Tibial nerve (tissue), 4 donors: ENCODE measurements at regions not wholly inside any gene's neighbourhood (a gene's known extent, or its start where the extent isn't known, plus 50 kb on each side); places are given as distances from the start of the nearest gene placed in this dataset.
"Not testable (repeated sequence)": the region's sequence is repeated elsewhere in the genome, so short reads cannot be mapped to it uniquely, and the experiment has no call there.

Source experiments
- DNase-seq, 2 donors: peaks; one replicate each; pipeline ENCODE4 v3.0.0-alpha.2; 2019; ENCODE audit warnings: low spot score in 2 of 2
- H3K27ac ChIP-seq, 4 donors: fragments of 200-600 bp; sonication (generic) in 3 of 4; one replicate each; pipeline ENCODE4 v1.5.1; 2017 to 2019; ENCODE audit warnings: mild to moderate bottlenecking in 1 of 4
- H3K27me3 ChIP-seq, 2 donors: fragments of 200-600 bp; sonication (generic) in 1 of 2; one replicate each; pipeline versions ENCODE4 v1.5.1 to v1.6.0; 2017 to 2019
- H3K36me3 ChIP-seq, 3 donors: fragments of 200-600 bp; sonication (generic); one replicate each; pipeline ENCODE4 v1.5.1; 2018 to 2019
- H3K4me1 ChIP-seq, 4 donors: fragments of 200-600 bp; sonication (generic) in 3 of 4; one replicate each; pipeline ENCODE4 v1.5.1; 2017 to 2019
- H3K4me3 ChIP-seq, 4 donors: fragments of 200-600 bp; sonication (generic) in 3 of 4; one replicate each; pipeline ENCODE4 v1.5.1; 2017 to 2019; ENCODE audit warnings: mild to moderate bottlenecking in 1 of 4, moderate library complexity in 1 of 4
- H3K9me3 ChIP-seq, 4 donors: fragments of 200-600 bp; sonication (generic) in 3 of 4; one replicate each; pipeline ENCODE4 v1.5.1; 2017 to 2019
- WGBS, 2 donors: methylation state at CpG; one replicate each; pipeline ENCODE4 v1.1.5; 2018; 5-methylcytosine and 5-hydroxymethylcytosine counted together
- TF ChIP-seq, protein P1 (sequence below), 5 experiments: fragments of 200-600 bp in 3 of 5; fragments of 450-650 bp in 2 of 5; sonication (generic) in 3 of 5; IDR thresholded peaks; one replicate each; pipeline ENCODE4 v1.5.1; 2016 to 2019; ENCODE audit warnings: antibody characterized with exemption in 5 of 5, mild to moderate bottlenecking in 3 of 5, moderate library complexity in 2 of 5

DNA sequence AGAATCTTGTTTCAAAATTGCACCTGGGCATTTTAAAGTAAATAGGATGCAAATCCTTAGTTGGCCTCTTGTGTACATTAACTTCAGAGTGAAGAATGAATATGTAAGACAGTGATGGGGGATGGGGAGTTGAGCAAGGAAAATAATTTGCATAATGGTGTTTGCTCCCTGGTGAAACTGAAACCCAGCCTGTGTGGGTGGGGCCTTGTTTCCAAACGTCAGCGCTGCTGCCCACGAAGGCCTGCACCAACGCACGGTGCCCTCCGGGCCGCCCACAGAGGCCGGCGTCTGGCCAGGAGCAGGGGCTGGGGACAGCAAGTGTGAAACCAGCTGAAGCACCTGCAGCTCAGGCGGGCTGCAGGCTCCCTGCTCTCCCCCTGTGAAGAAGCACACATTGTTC, 262.0 kb upstream of the PLGLB2 start:
- H3K27me3 ChIP-seq, H3K36me3 ChIP-seq, H3K9me3 ChIP-seq, H3K4me1 ChIP-seq: not testable (repeated sequence)
- DNase-seq, result peak in 1 of 2 donors; percentile 25
- Histone ChIP-seq H3K27ac (peak overlapping the region in 1 of 4 donors; percentile 85), H3K4me3 (peak overlapping the region in 1 of 4 donors; percentile 24)
- WGBS, 2 donors, result 0% methylated on average over 2 of the region's 10 CpGs; no CpG with 5 or more reads in 1 of the 2 donors

DNA sequence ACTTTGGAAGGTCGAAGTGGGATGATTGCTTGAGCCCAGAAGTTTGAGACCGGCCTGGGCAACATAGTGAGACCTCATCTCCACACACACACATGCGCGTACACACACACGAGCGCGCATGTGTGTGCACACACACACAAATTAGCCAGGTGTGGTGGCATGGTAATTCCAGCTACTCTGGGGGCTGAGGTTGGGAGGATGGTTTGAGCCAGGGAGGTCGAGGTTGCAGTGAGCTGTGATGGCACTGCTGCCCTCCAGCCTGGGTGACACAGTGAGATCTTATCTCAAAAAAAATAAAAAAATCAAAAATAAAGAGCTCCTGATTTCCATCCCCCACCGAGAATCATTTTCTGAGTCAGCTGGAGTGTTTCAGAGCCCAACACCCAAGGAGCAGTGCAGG, 261.5 kb upstream of the PLGLB2 start:
- not testable (repeated sequence) for DNase-seq, H3K36me3 ChIP-seq, H3K4me1 ChIP-seq, H3K9me3 ChIP-seq, H3K27me3 ChIP-seq
- WGBS, 2 donors, result 69 to 73% methylated on average over 7 to 8 of the region's 9 CpGs
- H3K4me3 ChIP-seq, result peak overlapping the region in 1 of 4 donors; percentile 24
- peak overlapping the region in 3 of 4 donors; percentile 41 to 85 (median 70) for H3K27ac ChIP-seq

DNA sequence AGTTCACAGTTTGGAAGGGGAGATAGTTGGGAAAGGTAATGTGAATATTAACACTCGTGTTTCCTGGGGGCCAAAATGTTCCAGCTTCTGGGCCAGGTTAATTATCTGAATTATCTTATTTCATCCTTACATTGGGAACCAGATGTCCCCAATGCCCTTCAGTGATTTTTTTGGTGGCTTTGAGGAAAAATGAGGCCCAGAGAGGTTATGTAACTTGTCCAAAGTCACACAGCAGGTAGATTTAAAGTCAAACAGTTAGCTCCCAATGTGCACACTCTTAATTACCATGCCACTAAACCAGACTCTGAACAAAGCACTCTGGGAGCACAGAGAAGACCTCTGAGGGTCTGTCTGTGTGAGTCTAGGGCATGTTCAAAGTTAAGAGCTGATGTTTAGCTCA, 259.9 kb upstream of the PLGLB2 start:
- not testable (repeated sequence) for DNase-seq, H3K4me3 ChIP-seq, H3K27ac ChIP-seq, H3K4me1 ChIP-seq, H3K9me3 ChIP-seq, H3K36me3 ChIP-seq, H3K27me3 ChIP-seq
- 96 to 100% methylated on average over 1 of the region's 1 CpG for WGBS, 2 donors

DNA sequence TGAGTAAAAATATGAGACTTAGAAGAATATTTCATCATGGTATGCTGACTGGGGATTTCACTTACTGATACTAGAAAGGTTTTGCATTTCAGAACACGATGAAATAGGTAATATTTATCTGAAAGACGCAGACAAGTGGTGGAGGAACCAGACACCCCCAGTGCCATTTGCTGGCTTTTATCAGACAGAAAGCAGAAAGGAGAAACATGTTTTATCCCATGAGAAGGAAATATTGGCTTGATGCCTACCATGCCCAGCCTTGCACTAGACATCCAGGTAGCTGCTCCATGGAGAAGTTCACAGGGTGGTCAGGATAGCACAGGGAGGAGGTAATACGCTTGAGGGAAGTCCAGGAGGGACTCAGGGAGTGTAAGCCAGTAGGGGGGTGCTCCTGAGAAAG, 258.9 kb upstream of the PLGLB2 start:
- H3K4me3 ChIP-seq, DNase-seq, H3K4me1 ChIP-seq, H3K36me3 ChIP-seq, H3K27ac ChIP-seq, H3K27me3 ChIP-seq, H3K9me3 ChIP-seq: not testable (repeated sequence)
- WGBS, 2 donors, result 97 to 100% methylated on average over 3 of the region's 3 CpGs

DNA sequence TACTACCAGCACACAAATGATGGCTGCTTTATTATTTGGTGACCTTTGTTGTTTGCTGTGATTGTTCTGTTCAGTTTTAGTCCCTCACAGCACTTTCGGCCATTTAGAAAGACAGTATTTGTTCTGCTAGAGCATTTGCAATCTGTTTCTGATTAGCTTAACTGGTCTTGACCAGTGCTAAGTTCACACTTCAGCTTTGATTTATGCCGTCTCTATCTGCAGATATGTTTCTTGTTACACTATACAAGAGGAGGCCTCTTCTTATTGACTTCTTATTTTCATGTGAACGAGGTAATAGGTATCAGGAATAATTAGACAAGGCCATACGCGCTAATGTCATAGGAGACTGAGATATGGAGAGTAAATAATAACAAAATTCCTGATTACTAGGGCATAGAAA, 253.0 kb upstream of the PLGLB2 start:
- H3K27ac ChIP-seq, result peak overlapping the region in 2 of 4 donors; percentile 16 to 23
- not testable (repeated sequence) for DNase-seq, H3K4me1 ChIP-seq, H3K36me3 ChIP-seq, H3K9me3 ChIP-seq, H3K27me3 ChIP-seq, H3K4me3 ChIP-seq
- WGBS, 2 donors, result 74 to 82% methylated on average over 5 of the region's 5 CpGs

DNA sequence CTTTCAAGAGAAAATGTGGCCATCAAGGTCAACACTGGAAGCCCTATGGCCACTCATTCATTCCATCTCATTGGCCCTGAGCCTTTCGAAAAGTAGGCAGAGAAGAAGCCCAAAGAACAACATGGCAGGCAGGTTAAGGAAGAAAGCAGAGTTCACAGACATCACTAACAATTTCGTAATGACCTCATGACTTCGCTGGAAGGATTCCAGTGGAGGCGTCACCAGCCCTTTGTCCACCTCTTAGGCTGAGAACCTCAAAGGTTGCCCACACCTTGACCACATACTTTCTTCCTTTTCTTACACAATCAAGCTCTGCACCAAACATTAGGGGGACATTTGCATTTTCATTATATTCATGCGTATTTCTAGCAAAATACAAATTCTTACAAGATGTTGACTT, 252.4 kb upstream of the PLGLB2 start:
- not testable (repeated sequence) for H3K36me3 ChIP-seq, DNase-seq, H3K9me3 ChIP-seq, H3K27me3 ChIP-seq, H3K4me3 ChIP-seq, H3K4me1 ChIP-seq
- peak overlapping the region in 2 of 4 donors; percentile 23 to 40 for H3K27ac ChIP-seq
- 90% methylated on average over 5 of the region's 5 CpGs for WGBS, 2 donors

DNA sequence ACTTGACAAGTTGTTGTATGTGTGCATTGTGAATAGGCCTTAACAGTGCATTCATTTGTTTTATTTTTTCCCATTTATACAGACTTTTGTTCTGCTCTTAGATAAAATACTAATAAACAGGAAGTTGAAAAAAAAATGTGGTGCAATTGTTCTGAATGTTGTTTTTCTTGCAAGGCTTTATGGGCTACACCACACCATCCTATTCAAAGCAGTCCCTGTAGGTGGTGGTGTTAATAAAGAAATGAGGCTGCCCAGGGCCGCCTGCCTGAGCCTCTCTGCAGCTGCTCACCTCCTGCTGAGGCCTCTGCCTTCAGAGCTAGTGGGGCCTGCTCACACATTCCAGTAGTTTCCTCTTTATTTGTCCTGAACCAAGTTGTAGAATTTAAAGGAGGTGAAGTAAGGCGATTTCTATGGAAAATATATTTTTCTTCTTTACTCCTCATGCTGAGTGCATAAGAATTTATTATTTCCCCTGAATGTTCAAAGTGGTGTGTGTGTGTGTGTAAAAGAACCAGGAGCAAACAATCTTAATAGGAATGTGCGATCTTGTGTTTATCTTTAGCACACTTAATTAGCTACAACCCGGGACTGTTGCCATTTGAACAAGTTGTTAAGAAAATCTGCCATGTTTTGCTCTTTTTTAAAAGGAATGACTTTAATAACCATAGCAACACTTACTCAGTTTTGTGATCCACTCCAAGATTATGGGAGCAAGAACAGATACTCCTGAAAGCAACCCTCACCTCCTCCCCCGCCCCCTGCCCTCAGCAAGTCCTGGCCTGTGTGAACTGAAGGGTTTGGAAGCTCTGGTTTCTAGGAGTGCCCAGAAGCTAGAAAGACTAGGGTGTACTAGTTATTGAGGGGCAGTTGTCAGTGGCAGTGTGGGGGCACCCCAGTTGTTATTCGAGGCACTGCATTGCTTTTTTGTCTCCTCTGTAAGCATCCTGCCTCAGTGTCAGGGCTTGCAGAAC, 251.6 kb upstream of the PLGLB2 start:
- not testable (repeated sequence) for H3K27me3 ChIP-seq, H3K36me3 ChIP-seq, H3K9me3 ChIP-seq, H3K4me3 ChIP-seq, H3K4me1 ChIP-seq, H3K27ac ChIP-seq, DNase-seq
- WGBS, 2 donors, result 25 to 43% methylated on average over 2 to 3 of the region's 6 CpGs
- TF ChIP-seq, protein P1, sequence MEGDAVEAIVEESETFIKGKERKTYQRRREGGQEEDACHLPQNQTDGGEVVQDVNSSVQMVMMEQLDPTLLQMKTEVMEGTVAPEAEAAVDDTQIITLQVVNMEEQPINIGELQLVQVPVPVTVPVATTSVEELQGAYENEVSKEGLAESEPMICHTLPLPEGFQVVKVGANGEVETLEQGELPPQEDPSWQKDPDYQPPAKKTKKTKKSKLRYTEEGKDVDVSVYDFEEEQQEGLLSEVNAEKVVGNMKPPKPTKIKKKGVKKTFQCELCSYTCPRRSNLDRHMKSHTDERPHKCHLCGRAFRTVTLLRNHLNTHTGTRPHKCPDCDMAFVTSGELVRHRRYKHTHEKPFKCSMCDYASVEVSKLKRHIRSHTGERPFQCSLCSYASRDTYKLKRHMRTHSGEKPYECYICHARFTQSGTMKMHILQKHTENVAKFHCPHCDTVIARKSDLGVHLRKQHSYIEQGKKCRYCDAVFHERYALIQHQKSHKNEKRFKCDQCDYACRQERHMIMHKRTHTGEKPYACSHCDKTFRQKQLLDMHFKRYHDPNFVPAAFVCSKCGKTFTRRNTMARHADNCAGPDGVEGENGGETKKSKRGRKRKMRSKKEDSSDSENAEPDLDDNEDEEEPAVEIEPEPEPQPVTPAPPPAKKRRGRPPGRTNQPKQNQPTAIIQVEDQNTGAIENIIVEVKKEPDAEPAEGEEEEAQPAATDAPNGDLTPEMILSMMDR (IDR thresholded peaks at IDR 0.05), result peak in 3 of 5 experiments; percentile 19 to 22 (median 22)

DNA sequence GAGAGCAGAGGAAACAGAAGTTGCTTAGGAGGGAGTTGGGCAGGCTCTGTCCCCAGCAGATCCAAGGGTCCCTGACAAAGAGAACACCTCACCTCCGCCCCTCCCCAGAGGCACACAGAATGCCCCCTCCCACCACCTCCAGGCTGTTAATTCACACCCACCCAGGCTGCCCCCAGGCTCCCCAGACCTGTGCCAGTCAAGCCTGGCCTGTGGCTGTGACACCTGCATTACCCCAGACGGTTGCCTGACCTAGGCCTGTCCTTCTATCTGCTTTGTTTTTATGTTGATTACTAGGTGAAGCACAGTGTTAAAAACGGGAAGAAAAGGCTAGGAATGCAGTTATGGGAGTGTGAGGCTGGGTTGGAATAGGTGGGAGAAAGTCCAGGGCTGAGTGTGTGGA, 250.8 kb upstream of the PLGLB2 start:
- 80 to 100% methylated on average over 1 of the region's 3 CpGs for WGBS, 2 donors
- not testable (repeated sequence) for DNase-seq, H3K27me3 ChIP-seq, H3K4me3 ChIP-seq, H3K9me3 ChIP-seq, H3K27ac ChIP-seq, H3K4me1 ChIP-seq, H3K36me3 ChIP-seq

DNA sequence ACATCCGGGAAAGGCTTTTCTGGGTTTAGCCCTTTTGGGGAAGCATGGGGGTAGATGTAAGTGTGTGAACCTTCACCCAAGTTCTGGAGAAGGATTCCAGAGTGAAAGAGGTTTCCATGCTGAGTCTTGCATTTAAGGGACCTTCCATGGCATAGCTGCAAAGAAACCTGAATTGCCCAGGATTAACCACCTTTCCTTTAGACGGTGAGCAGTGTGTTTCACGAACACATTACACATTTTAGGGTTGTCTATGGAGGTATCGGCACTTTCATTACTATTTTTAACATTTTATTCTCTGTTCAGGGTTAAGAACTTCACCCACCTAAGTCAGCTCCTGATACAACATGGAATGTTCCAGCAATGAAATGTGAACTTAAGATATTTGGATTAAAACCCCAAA, 250.2 kb upstream of the PLGLB2 start:
- H3K9me3 ChIP-seq, H3K27ac ChIP-seq, H3K27me3 ChIP-seq, H3K4me1 ChIP-seq, H3K36me3 ChIP-seq, H3K4me3 ChIP-seq, DNase-seq: not testable (repeated sequence)
- WGBS, 2 donors, result 82 to 90% methylated on average over 3 to 4 of the region's 4 CpGs

DNA sequence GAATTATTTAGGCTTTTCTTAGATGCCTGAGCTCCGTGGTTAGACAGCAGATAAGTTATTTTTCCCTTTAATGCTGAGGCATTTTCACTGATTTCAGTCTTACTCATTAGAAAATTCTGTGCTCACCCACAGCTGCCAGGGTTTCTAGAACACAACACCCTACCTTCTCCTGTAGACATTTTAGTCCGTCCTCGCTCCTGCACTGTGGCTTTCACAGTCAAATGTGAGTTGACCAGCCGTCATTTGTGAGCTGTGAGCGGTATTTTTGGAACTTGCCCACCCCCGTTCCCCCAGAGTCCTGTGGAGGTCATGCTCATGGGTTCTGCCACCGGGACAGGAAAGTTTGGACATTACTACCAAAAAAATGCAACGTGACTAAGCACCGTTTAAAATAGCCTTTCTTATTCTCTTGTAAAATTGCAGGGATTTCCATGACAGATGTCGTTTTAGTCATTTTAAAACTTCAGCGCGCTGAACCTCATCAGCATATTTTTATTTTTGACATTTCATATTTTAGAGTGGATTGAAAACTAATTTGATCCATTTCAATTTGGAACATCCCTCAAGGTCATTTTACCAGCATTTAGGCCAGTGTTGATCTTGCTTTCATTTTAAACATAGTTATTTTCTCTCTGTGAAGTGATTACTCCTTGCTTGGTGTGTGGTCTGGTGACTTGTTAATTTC, 249.6 kb upstream of the PLGLB2 start:
- WGBS, 2 donors, result 31 to 47% methylated on average over 3 to 5 of the region's 12 CpGs
- H3K27me3 ChIP-seq, H3K36me3 ChIP-seq, H3K4me1 ChIP-seq, H3K9me3 ChIP-seq, DNase-seq: not testable (repeated sequence)
- Histone ChIP-seq H3K27ac (peak overlapping the region in 1 of 4 donors; percentile 53), H3K4me3 (peak overlapping the region in 1 of 4 donors; percentile 19)

DNA sequence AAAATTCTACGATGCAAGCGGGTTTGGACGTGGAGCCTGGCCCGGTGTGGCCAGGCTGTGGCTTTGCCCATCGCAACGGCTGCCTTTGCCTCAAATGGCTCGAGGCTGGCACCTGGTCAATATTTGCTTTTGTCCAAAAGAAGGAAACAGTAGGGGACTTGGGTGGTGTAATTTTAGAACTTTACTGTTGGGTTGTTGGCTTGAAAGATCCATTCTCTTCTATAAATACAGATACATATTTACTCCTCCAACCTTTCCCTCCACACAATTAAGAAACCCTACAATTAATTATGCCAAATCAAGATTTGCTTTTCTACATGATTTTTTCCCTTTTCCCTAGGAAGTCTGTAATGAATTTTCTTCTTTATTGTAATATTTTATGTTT, 249.0 kb upstream of the PLGLB2 start:
- WGBS, 2 donors, result 40% methylated on average over 1 of the region's 7 CpGs; no CpG with 5 or more reads in 1 of the 2 donors
- not testable (repeated sequence) for DNase-seq, H3K36me3 ChIP-seq, H3K27me3 ChIP-seq, H3K4me1 ChIP-seq, H3K9me3 ChIP-seq
- Histone ChIP-seq H3K4me3 (peak overlapping the region in 1 of 4 donors; percentile 19), H3K27ac (peak overlapping the region in 1 of 4 donors; percentile 53)

DNA sequence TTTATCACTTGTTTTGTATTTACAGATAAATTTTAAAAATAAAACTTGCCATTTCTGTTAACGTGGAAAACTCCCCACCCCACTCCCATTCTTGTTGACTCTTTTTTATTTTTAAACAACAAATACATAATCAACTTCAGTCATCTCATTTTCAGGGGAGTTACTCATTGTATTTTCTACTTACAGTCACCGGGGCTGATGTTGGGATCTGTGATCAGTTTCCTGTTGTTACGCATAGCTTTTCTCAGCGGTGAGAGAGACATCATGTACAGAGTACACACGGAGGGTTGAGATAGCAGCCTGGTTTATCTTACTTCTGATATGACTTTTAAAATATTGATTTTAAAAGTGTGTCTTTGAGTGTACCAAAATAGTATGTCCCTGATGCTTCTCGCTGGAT, 248.0 kb upstream of the PLGLB2 start:
- not testable (repeated sequence) for H3K4me1 ChIP-seq, H3K36me3 ChIP-seq, DNase-seq, H3K4me3 ChIP-seq, H3K9me3 ChIP-seq, H3K27me3 ChIP-seq
- 75 to 79% methylated on average over 1 to 2 of the region's 6 CpGs for WGBS, 2 donors
- H3K27ac ChIP-seq, result peak overlapping the region in 1 of 4 donors; percentile 59
